GM21528 (cell line): ENCODE measurements at regions not wholly inside any gene's neighbourhood (a gene's known extent, or its start where the extent isn't known, plus 50 kb on each side); places are given as distances from the start of the nearest gene placed in this dataset.

Source experiments
- ATAC-seq: cut with Tn5 transposase; IDR thresholded peaks from one replicate; pipeline ENCODE4 v1.9.1; 2021; ENCODE audit warnings: mild to moderate bottlenecking, moderate library complexity; ENCODE audit not compliant: unreplicated experiment, low FRiP score

DNA sequence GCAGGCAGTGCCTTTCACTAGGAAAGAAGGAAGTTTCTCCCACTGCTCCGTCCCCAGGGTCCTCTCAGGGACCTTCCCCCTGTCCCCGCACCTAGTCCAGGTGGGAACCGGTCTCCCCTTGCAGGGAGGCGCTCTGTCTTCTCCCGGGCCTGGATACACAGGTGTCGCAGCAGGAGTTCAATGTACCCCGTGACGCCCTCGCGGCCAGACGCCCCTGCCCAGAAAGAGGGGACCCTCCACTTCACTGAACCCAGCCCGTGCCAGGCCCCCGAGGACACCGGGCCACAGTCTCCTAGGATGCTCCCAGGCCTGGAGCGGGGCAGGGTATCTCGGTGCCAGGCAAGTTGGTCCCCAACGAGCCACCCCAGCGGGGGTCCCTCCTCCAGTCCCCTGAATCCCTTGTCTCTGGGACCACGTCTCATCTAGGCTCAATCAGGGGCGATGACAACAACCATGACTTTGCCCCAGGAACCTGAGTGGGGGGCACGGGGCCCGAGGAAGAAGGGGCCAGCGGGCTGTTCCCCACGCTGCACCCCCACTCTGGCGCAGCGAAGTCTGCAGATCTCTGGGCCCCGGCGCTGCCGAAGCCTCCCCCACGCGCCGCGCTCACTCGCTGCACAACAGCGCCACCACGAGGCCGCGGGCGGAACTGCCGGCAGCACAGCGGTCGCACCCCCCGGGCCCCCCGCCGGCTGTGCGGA lies 103.0 kb downstream of the EDN3 start:
- ATAC-seq = no peak

DNA sequence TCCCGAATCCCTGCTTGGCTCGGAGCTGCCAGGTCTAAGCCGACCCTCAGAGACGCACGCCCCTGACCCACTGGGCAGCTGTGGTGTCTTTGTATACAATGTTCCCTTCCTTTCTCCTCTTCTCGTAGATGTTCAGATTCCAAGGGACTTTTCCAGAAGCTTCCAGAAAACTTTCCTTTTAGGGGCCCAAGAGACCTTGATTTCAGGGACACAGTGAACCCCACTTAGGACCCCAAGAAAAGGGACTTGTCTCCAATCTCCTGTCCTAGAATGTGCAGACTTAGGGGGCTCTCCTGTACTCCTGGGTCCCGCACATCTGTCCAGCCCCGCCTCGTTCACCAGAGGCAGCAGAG lies 103.5 kb downstream of the EDN3 start:
- ATAC-seq = no peak

DNA sequence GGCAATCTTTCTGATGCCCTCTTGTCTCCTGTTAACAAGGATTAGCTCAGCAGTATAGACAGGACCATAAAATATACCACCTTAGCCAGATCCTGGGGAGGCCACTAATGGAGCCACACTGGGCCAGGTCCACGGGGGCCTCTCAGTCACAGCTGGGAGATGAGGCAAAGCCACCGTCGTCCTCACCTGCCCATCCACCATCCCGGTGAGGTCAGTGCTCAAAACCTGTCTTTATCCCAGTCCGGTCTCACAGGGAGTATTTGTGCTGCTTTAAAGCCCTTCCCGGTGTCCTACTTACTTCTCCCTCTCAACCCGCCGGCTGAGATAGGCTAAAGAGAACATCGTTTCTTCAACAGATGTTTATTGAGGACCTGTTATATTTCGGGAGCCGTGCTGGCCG lies 104.3 kb downstream of the EDN3 start:
- ATAC-seq = no peak

DNA sequence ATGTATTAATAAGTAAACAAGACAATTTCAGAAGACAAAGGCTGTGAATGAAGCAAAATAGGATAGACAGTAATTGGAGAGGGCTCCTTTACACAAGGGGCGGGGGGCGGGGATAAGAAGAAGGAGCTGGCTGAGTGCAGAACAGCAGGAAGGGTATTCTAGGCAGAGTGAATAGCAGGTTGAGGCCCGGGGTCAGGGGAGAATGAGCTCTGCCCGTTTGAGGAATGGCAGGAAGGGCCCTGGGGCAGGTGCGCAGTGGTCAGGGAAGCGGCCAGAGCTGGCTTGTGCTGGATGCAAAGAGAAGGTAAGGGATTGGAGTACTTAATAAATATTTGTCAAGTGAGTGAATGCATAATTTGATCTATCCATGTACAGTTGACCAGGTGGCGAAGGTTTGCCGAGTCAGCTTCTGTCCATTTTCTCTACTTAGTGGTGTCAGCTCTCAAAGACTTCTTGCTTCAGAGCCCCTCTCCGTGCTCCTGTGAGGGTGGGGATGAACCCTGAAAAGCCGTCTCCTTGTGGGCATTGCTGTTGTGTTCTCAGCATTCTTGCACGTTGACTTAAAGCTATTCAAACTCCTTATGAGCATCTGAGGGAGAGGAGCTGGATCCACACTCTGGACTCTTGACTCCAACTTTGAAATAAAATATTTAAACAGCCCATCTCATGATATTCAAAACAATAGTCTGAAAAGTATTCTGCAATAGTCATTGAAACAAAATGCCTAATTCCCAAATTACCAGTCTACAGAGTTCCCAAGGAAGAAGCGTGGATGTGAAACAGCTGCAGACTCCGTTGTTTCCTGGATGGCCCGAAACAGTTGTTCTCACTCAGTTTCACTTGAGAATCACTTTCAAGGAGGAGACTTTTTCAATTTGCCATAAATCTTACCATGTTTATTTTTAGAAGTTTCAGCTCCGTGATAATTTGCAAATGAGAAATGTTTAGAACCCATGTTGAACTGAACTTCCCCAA lies 105.1 kb downstream of the EDN3 start:
- ATAC-seq = no peak

DNA sequence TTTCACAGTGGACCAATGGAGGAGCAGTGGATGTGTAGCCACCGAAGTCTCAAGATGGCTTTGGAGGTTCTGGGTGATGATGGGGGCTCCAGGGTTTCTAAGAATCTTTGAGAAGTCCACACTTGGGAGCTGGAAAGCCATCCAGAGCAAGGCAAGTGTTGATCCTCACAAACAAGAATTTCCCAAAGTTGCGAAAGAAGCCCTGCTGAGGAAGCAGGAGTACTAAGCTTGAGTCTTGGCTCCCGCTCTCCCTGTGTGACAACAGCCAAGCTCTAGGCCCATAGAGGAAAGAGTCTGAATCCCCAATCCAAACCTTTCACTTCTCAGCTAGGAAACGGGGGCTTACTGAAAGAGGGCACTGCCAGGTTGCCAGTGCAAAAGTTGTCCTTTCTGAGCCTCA lies 106.0 kb downstream of the EDN3 start:
- ATAC-seq = no peak

DNA sequence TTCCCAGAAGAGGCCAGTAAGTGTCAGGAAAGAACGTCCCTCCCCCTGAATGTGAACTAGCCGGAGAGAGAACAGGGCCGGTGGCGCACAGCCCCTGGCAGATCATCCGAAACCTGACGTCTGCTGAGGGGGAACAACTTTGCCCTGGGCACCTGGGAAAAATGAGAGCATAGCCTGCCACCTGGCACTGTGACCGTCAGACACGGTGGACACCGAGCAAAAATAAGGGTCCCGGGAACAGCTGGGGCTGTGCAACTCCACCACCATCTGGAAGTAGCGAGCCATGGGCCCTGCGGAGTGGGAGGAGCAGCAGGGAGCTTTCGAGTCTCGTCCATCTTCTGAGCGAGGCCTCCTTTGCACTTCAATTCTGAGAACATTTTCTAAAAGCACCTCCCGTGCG lies 110.8 kb downstream of the EDN3 start:
- no peak for ATAC-seq

DNA sequence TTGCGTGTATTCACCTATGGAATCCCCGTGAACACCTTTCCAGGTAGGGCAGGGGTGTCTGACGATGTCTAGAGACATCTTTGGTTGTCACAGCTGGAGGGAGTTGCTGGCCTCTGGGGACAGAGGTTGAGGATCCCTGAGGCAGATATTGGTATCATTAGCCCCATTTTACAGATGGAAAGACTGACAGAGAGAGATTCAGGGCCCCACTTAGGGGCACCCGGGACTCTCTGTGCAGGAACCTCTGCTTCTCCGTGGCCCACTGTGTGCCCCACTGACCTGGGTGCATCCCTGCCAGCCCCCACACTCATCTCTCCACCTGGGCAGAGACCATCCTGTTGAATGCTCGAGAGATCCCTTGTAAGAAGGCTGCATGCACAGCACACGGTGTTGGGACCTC lies 111.2 kb downstream of the EDN3 start:
- ATAC-seq = no peak

DNA sequence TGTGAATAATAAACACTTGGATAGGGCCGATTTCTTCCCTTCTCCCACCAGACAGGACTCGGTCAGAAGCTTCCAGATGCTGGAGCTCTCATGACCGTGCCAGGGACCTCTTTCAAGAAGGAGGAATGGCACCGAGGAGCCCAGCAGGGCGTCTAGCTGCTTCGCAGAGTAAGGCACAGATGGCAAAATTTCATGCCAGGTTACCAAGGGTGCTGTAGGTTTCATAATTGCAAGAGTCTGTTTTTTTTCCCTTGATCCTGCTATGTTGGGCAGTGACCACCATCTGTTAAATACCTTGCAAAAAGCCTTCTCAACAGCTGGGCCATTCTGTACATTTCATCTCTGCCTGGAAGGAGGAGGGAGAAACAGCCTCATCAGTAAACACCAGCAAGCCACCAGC lies 111.8 kb downstream of the EDN3 start:
- no peak for ATAC-seq

DNA sequence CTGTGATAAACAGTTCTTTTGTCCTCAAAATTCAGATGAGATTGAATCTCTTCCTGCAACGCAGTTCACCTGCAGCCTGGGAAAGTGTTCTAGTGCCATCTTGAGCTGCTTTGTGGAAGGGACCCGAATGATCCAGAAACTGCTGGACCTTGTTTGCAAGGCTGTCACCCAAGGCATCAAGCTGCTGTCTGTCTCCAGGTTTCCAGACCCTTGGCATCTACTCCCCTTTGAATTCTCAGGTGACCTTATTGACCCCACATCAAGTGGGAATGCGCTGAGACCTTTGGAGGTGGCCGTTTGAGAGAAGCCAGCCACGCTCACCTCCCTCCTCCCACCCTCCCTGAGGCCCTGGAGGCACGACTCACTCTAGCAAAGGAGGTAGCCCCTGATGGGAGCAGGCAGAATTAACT lies 112.5 kb downstream of the EDN3 start:
- no peak for ATAC-seq

DNA sequence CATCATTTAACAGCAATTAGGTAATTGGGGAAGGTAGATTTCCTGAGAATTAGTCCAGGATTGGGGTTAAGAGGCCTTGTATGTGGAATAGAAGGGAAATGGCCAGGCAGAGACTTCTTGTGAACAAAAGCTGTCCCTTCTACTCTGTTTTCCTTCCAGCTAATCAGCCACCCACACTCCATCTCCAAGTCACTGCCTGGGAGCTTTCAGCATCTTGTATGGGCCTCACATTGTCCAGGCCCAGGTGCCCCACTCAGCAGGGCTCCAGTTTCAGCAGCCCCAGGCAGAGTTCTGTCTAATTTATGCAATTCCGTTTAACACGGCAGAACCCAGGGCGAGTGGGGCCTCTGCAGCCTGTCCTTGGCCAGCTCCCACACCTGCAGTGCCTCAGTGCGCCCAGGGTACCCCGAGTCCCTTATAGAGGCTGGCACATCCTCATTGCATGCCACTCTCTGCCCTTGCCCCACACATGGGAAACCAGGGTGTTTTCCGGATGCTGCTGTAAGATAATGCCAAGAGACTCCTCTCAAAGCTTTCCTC lies 113.0 kb downstream of the EDN3 start:
- no peak for ATAC-seq

DNA sequence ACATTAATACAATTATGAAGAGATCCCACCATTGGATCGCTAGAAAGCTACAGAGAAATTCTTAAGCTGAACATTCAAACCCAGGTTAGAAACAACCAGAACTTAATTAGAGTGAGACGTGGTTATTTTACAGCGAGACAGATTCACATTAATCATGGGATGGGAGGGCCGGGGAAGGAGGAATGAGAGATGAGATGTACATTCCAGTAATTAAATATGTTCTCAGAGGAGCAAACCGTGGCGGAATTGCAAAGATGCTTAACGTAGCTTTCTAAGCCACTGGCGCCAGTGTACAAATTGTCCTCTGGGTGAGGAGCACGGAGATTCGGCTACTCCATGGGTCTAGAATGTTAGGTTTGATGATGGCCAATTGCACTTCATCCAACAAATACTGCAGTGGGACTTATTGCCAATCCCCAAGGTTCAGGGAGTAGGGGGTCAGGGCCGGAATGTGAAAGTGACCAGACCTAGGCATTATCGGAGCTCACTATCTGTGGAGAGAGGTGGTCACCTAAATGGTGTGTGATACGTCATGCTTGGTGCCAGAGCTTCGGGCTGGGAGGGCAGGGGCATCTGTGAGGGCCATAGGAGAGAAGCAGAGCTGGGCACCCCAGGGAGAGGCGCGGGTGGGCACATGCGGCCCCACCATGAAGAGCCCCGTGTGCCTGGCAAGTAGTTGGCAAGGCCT lies 114.7 kb downstream of the EDN3 start:
- no peak for ATAC-seq

DNA sequence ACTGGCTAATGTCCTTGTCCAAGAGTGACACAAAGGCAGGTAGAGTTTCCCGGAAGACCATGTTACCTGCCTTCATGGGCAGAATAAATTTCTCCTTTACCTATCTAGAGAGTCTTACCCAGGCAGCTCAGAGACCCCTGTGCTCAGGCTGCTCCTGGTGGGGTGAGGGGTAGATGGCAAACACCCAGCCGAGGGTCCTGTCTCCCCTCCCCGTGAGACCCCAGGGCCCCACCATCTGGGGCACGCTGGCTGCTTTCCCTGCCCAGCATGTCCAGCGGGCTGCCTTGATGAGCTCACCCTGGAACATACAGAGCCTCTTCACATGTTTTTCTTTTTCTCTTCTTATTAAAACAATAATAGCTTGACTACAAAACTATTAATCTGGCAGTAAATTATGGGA lies 116.5 kb downstream of the EDN3 start:
- ATAC-seq = no peak

DNA sequence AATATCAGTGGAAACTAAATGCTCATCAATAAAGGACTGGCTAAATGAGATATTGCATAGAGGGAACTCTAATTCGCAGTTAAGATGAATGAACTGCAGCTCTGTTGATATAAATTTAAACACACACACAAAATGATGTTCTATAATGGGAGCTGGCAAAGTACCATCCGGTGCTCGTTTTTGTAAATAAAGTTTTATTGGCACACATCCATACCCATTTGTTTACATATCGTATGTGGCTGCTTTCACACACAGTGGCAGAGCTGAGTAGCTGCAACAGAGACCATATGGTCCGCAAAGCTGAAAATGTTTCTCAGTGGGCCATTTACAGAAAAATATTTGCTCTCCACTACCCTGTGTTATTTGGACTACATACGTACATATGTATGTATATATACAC lies 120.7 kb downstream of the EDN3 start:
- no peak for ATAC-seq

DNA sequence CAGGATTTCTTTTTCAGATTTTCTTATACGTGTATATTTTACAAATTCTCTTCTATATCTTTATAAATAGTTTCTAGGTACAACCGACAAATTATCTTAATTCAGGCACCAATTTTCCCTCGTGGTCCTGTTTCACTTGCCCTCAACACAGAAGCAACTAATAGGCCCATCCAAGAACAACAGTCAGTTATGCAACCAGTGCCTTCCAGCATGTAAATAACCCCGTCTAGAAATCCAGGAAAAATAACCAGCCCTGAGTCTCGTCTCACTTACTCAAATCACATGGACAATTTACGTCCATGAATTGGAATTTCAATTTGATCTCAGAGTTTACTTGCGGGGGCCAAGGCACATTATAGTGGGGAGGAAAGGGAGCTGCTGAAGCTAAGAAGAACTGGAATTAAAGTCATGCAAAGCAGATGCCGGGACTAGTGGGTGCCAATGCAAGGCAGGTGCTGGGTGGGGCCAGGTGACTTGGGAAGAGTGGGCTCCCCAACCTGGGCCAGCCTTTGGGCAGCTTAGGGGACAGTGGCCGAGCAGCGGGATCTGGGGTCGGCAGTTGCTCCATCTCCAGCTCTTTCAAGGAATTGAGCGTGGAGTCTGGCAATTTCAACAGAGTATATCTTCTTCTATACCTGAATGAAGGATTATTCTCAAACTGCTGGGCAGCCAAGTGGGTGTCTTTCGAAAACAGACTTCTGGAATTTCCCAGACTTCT lies 121.7 kb downstream of the EDN3 start:
- no peak for ATAC-seq

DNA sequence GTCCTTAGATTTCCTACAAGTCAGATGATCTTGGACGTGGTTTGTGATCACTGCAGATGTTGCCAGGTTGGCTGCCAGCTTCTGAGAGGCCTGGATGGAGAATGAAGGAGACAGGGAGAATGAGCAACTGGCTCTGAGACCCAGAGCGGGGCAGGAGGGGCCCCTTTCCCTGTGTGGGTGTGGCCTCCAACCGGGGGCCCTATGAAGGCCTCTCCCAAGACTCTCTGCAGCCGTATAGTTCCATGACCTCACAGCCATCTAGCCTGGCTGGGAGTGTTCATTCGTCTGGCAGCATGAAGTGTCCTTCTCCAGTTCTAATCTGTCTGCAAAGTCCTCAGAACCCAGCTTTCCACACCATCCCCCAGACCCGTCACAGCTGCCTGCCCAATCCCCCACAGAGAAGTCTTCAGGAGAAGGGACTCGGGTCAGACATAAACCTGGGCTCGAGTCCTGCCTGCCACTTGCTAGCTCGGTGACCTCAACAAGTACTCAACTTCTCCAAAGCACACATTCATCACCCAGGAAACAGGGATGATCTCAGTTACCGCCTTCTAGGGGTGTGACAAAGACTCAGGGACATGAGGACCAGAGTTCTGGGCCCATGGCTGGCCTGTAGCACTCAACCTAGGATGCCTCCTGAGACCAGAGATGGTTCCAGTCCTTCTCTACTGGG lies 122.6 kb downstream of the EDN3 start:
- no peak for ATAC-seq

DNA sequence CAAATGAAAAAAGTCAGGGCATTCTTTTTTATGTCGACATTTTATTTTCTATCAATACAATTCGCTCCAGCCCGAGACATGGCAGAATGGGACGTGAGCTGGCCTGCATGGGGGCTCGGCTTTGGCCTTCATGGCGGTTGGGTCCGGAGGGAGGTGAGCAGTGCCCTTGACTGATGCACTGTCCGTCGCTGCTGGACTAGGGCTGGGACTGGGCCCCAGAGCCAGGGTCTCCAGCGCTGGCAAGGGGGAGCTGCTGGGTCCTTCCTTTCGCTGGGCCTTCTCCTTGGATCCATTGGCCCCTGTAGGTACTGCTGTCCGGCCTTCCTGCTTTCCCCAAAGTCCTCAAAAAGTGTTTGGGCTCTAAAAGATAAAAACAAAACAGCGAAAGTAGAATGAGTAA lies 124.6 kb downstream of the EDN3 start:
- ATAC-seq = no peak

DNA sequence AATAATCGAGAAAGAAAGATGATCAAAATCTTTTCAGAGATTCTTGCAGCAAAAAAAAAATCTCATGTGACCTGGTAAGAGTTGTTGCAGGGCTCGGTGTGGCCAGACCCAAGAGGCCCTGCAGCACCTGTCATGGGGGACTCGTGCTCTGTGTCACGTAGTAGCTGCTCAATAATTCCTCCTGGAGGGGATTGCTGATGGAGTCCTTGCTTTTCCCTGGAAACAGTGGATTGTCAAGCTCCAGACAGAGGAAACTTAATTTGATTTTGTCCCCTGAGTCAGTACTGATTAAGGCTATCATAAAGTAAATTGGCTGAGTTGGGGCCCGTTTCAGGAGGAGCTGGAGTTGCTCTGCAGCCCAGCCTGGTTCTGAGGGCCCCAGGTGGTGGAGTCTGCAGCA lies 125.2 kb downstream of the EDN3 start:
- ATAC-seq = no peak

DNA sequence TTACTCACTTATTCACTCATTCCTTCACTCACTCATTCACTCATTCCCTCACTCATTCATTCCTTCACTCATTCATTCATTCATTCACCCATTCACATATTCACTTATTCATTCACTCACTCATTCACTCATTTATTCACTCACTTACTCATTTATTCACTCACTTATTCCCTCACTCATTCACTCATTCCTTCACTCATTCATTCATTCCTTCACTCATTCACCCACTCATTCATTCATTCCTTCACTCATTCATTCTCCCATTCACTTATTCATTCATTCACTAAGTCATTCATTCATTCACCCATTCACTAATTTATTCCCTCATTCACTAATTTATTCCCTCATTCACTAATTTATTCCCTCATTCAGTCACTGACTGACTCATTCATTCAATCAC lies 127.6 kb downstream of the EDN3 start:
- no peak for ATAC-seq

DNA sequence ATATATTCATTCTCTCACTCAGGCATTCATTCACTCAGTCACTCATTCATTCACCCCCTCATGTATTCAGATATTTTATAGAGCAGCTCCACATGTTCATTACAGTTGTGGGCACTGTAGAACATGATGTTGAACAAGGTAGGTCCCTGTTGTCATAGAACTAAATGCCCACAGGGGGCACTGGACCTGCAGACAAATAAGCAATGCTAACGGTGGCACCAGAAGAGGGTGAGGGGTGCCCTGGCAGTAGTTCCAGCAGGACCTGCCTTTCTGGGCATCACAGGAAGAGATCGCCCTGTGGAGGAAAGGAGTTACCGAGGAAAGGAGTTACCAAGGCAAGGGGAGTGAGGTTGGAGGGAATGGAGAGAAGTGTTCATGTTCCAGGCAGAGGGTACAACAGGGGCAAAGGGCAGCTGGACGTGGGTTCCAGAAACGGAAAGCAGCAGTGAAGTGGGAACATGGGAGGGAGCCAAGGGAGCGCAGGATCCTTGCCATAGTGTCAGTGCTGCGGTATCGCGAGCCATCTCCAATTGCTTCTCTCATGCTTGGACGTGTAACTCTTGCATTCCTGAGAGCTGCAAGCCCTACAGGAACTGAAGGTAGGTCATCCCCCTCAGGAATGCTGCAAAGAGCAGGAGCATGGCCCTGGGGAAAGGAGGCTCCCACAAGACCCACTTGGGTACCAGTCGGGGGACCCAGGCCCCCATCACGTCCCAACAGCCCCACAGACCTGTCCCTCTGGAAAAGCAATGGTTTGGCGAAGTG lies 128.2 kb downstream of the EDN3 start:
- no peak for ATAC-seq
